Lower leg skin (tissue), 3 donors: ENCODE measurements at regions not wholly inside any gene's neighbourhood (a gene's known extent, or its start where the extent isn't known, plus 50 kb on each side); places are given as distances from the start of the nearest gene placed in this dataset.

Experiments used
- POLR2A ChIP-seq, 2 donors: fragments of 450-650 bp; IDR thresholded peaks; one replicate each; pipeline ENCODE4 v1.6.1; 2016 to 2017; ENCODE audit warnings: antibody characterized with exemption in 2 of 2, mild to moderate bottlenecking in 1 of 2, moderate library complexity in 1 of 2
- TF ChIP-seq, protein P1 (sequence below), 3 donors: fragments of 450-650 bp; IDR thresholded peaks; one replicate each; pipeline ENCODE4 v1.5.1; 2016; ENCODE audit warnings: antibody characterized with exemption in 3 of 3, mild to moderate bottlenecking in 3 of 3, moderate library complexity in 2 of 3

- TF ChIP-seq, protein P1, sequence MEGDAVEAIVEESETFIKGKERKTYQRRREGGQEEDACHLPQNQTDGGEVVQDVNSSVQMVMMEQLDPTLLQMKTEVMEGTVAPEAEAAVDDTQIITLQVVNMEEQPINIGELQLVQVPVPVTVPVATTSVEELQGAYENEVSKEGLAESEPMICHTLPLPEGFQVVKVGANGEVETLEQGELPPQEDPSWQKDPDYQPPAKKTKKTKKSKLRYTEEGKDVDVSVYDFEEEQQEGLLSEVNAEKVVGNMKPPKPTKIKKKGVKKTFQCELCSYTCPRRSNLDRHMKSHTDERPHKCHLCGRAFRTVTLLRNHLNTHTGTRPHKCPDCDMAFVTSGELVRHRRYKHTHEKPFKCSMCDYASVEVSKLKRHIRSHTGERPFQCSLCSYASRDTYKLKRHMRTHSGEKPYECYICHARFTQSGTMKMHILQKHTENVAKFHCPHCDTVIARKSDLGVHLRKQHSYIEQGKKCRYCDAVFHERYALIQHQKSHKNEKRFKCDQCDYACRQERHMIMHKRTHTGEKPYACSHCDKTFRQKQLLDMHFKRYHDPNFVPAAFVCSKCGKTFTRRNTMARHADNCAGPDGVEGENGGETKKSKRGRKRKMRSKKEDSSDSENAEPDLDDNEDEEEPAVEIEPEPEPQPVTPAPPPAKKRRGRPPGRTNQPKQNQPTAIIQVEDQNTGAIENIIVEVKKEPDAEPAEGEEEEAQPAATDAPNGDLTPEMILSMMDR (IDR thresholded peaks at IDR 0.05) = no peak
- TF ChIP-seq POLR2A (IDR thresholded peaks at IDR 0.05) = no peak
Observed at GRCh38 chr9:21653589-21653988, 148.8 kb upstream of the MTAP start.
